GM19324 (cell line): ENCODE measurements at regions not wholly inside any gene's neighbourhood (a gene's known extent, or its start where the extent isn't known, plus 50 kb on each side); places are given as distances from the start of the nearest gene placed in this dataset.

Source experiments
- ATAC-seq: cut with Tn5 transposase; IDR thresholded peaks from one replicate; pipeline ENCODE4 v1.9.1; 2021; ENCODE audit warnings: mild to moderate bottlenecking, moderate library complexity; ENCODE audit not compliant: unreplicated experiment, low FRiP score

GRCh38 chr18:78531637-78532036 is 448.0 kb upstream of the SALL3 start:
- ATAC-seq: no peak

GRCh38 chr18:78538669-78539440 is 440.8 kb upstream of the SALL3 start:
- no peak for ATAC-seq

GRCh38 chr18:78540636-78541529 is 438.7 kb upstream of the SALL3 start:
- no peak for ATAC-seq

- ATAC-seq: no peak
Observed at GRCh38 chr18:78542204-78542603, 437.4 kb upstream of the SALL3 start.

- ATAC-seq: no peak
Observed at GRCh38 chr18:78543201-78543725, 436.4 kb upstream of the SALL3 start.

- no peak for ATAC-seq
Observed at GRCh38 chr18:78546281-78546680, 433.3 kb upstream of the SALL3 start.

- ATAC-seq: no peak
Observed at GRCh38 chr18:78547817-78548216, 431.8 kb upstream of the SALL3 start.

GRCh38 chr18:78548261-78549058 is 431.2 kb upstream of the SALL3 start:
- no peak for ATAC-seq

- ATAC-seq: no peak
Observed at GRCh38 chr18:78549971-78550370, 429.6 kb upstream of the SALL3 start.

- no peak for ATAC-seq
Observed at GRCh38 chr18:78554944-78555608, 424.5 kb upstream of the SALL3 start.

- ATAC-seq: no peak
Observed at GRCh38 chr18:78557371-78557770, 422.2 kb upstream of the SALL3 start.

GRCh38 chr18:78558101-78558810 is 421.4 kb upstream of the SALL3 start:
- ATAC-seq: no peak

- ATAC-seq: no peak
Observed at GRCh38 chr18:78558948-78559347, 420.7 kb upstream of the SALL3 start.

- no peak for ATAC-seq
Observed at GRCh38 chr18:78559584-78559983, 420.0 kb upstream of the SALL3 start.

- no peak for ATAC-seq
Observed at GRCh38 chr18:78561757-78562510, 417.7 kb upstream of the SALL3 start.

GRCh38 chr18:78562531-78562961 is 417.1 kb upstream of the SALL3 start:
- no peak for ATAC-seq

GRCh38 chr18:78563110-78563509 is 416.5 kb upstream of the SALL3 start:
- no peak for ATAC-seq

GRCh38 chr18:78564030-78564429 is 415.6 kb upstream of the SALL3 start:
- ATAC-seq: no peak

GRCh38 chr18:78564518-78564917 is 415.1 kb upstream of the SALL3 start:
- ATAC-seq: no peak
